Adrenal gland (tissue), 5 donors: ENCODE measurements at regions not wholly inside any gene's neighbourhood (a gene's known extent, or its start where the extent isn't known, plus 50 kb on each side); places are given as distances from the start of the nearest gene placed in this dataset.

Source experiments
- CTCF ChIP-seq, 6 experiments: fragments of 450-650 bp in 4 of 6; fragments of 200-600 bp in 2 of 6; sonication (generic) in 1 of 6; IDR thresholded peaks; 1 replicate in 5 of 6; 2 replicates in 1 of 6; pipeline versions ENCODE4 v1.5.1 to v1.8.0; 2016 to 2021; ENCODE audit warnings: antibody characterized with exemption in 6 of 6, mild to moderate bottlenecking in 2 of 6, moderate library complexity in 1 of 6
- POLR2A ChIP-seq, 2 donors: fragments of 450-650 bp; IDR thresholded peaks; one replicate each; pipeline ENCODE4 v1.6.1; 2017; ENCODE audit warnings: antibody characterized with exemption in 2 of 2, mild to moderate bottlenecking in 2 of 2, moderate library complexity in 1 of 2
- donor health status: DM: no; HTN: no; CAD: no.

- TF ChIP-seq POLR2A (IDR thresholded peaks at IDR 0.05) = no peak
- TF ChIP-seq CTCF (IDR thresholded peaks at IDR 0.05) = no peak
Measured at GRCh38 chr2:59233448-59233847, 992.3 kb upstream of the FANCL start.
